K562 (cell line): ENCODE measurements at regions not wholly inside any gene's neighbourhood (a gene's known extent, or its start where the extent isn't known, plus 50 kb on each side); places are given as distances from the start of the nearest gene placed in this dataset.

Experiments
- ATAC-seq: fragments of 200-7000 bp; cut with Tn5 transposase; 3 replicates; pipeline ENCODE4 v1.9.1; 2020; ENCODE audit warnings: moderate library complexity
- BruUV-seq: library from RNA; stranded (reverse); fragments of 400-500 nt; replicated peaks from 2 replicates; lab custom pipeline; 2021; lab: Mats Ljungman, UMichigan
- CTCF ChIA-PET: fragments of 300-600 bp; formaldehyde crosslinking; extraction: SDS; loops from one replicate; lab custom pipeline; 2021; ENCODE audit warnings: low intra/inter-chr PET ratio; lab: Yijun Ruan, JAX
- POLR2A ChIA-PET: fragments of 300-600, 350-650 bp; sonication (Branson Sonifier 250); formaldehyde crosslinking; extraction: SDS; loops from one replicate; lab custom pipeline; 2021; ENCODE audit warnings: antibody characterized with exemption, inconsistent platforms; lab: Yijun Ruan, JAX
- DNase-seq, 4 experiments: peaks; one replicate each; pipeline versions ENCODE4 v3.0.0 to v3.0.0-alpha.2; 2011 to 2018; ENCODE audit warnings: low spot score in 3 of 4, mixed read lengths in 3 of 4; ENCODE audit errors: extremely low read depth in 1 of 4
- FAIRE-seq: peaks from 2 replicates; lab custom pipeline; 2011; peaks lifted over from hg19 to GRCh38; lab: Jason Lieb, UNC
- H2AFZ ChIP-seq: 2 replicates; pipeline ENCODE4 v1.6.0; 2011; ENCODE audit warnings: low read depth, low read length, control low read depth, inconsistent platforms
- H3K27ac ChIP-seq: fragments of 200-600 bp; 3 replicates; pipeline ENCODE4 v1.8.0; 2011; ENCODE audit warnings: low read depth, mild to moderate bottlenecking, control low read depth, inconsistent platforms, low read length, moderate library complexity, mixed read lengths; ENCODE audit errors: extremely low read depth
- H3K27me3 ChIP-seq, 2 experiments: fragments of 300-600 bp in 1 of 2; 2 replicates in 1 of 2; 3 replicates in 1 of 2; pipeline versions ENCODE4 v1.6.0 to v1.8.0; 2011; ENCODE audit warnings: inconsistent platforms in 2 of 2, low read length in 2 of 2, mild to moderate bottlenecking in 1 of 2, mixed read lengths in 1 of 2, moderate library complexity in 1 of 2; ENCODE audit not compliant: control insufficient read depth in 2 of 2, insufficient read depth in 2 of 2
- H3K36me3 ChIP-seq: fragments of 300-600 bp; 3 replicates; pipeline ENCODE4 v1.8.0; 2011; ENCODE audit warnings: mild to moderate bottlenecking, low read length, inconsistent platforms; ENCODE audit not compliant: control insufficient read depth, insufficient read depth
- H3K4me1 ChIP-seq, 2 experiments: fragments of 200-600 bp in 1 of 2; replicated peaks in 1 of 2; 2 replicates in 1 of 2; 3 replicates in 1 of 2; pipeline versions ENCODE4 v1.5.1 to v1.8.0; 2011; ENCODE audit warnings: inconsistent platforms in 2 of 2, low read length in 2 of 2, mild to moderate bottlenecking in 1 of 2, mixed read lengths in 1 of 2, moderate library complexity in 1 of 2; ENCODE audit not compliant: control insufficient read depth in 2 of 2, insufficient read depth in 2 of 2
- H3K4me2 ChIP-seq: 2 replicates; pipeline ENCODE4 v1.6.1; 2011; ENCODE audit warnings: low read length, control low read depth, inconsistent platforms, mixed read lengths; ENCODE audit not compliant: insufficient read depth
- H3K4me3 ChIP-seq: fragments of 200-600 bp; sonication (generic), shearing (Covaris generic); 2 replicates; pipeline ENCODE4 v1.5.1; 2016; ENCODE audit warnings: control low read depth, inconsistent platforms
- H3K79me2 ChIP-seq: fragments of 200-600 bp; 3 replicates; pipeline ENCODE4 v1.8.0; 2011; ENCODE audit warnings: low read length, inconsistent platforms; ENCODE audit not compliant: control insufficient read depth, insufficient read depth
- H3K9ac ChIP-seq, 2 experiments: 2 replicates each; pipeline versions ENCODE4 v1.6.0 to v1.6.1; 2011; ENCODE audit warnings: low read depth in 2 of 2, low read length in 2 of 2, control low read depth in 1 of 2, inconsistent platforms in 1 of 2, mild to moderate bottlenecking in 1 of 2, mixed read lengths in 1 of 2; ENCODE audit not compliant: insufficient read depth in 1 of 2
- H3K9me1 ChIP-seq: one replicate; pipeline ENCODE4 v1.6.0; 2011; ENCODE audit warnings: inconsistent platforms, mild to moderate bottlenecking, low read length, moderate library complexity; ENCODE audit not compliant: control insufficient read depth, insufficient read depth
- H3K9me3 ChIP-seq: replicated peaks from 2 replicates; pipeline ENCODE4 v1.5.1; 2011; ENCODE audit warnings: low read depth, low read length, inconsistent platforms; ENCODE audit not compliant: control insufficient read depth, insufficient read depth
- H4K20me1 ChIP-seq: replicated peaks from 2 replicates; pipeline ENCODE4 v1.6.1; 2011; ENCODE audit warnings: low read length, inconsistent platforms, mixed read lengths; ENCODE audit not compliant: control insufficient read depth, insufficient read depth
- CGGBP1 ChIP-seq: fragments of 250-450 bp; sonication (Bioruptor Pico); IDR thresholded peaks from 2 replicates; pipeline ENCODE4 v1.9.0; 2021; ENCODE audit warnings: mild to moderate bottlenecking
- KLF13 ChIP-seq: fragments of 450-650 bp; IDR thresholded peaks from 2 replicates; pipeline ENCODE4 v1.6.1; 2016; ENCODE audit warnings: missing genetic modification characterization, low read depth, mild to moderate bottlenecking, missing compliant biosample characterization, moderate library complexity, borderline replicate concordance
- MEF2A ChIP-seq: IDR thresholded peaks from 2 replicates; pipeline ENCODE4 v1.6.1; 2011; ENCODE audit warnings: low read depth, mild to moderate bottlenecking, low read length, moderate library complexity; ENCODE audit not compliant: control insufficient read depth
- NRF1 ChIP-seq, 2 experiments: fragments of 450-650 bp; IDR thresholded peaks in 1 of 2; conservative IDR thresholded peaks in 1 of 2; 2 replicates each; pipeline ENCODE4 v1.6.1; 2014; ENCODE audit warnings: mild to moderate bottlenecking in 2 of 2
- TCFL5 ChIP-seq: fragments of 250-450 bp; sonication (Bioruptor Pico); conservative IDR thresholded peaks from 2 replicates; pipeline ENCODE4 v1.6.1; 2021; ENCODE audit warnings: mild to moderate bottlenecking, moderate library complexity, matching md5 sums
- ZNF217 ChIP-seq: sonication (generic); formaldehyde crosslinking; IDR thresholded peaks from 2 replicates; pipeline ENCODE4 v1.8.0; 2022; ENCODE audit warnings: mild to moderate bottlenecking, missing genetic modification reagents
- ZNF445 ChIP-seq: fragments of 250-450 bp; sonication (Bioruptor Pico); IDR thresholded peaks from 2 replicates; pipeline ENCODE4 v1.4.0; 2020; ENCODE audit warnings: low read depth, mild to moderate bottlenecking, moderate library complexity
- ZNF449 ChIP-seq: fragments of 250-450 bp; sonication (Bioruptor Pico); IDR thresholded peaks from 2 replicates; pipeline ENCODE4 v1.8.0; 2022; ENCODE audit warnings: moderate library complexity, mild to moderate bottlenecking, inconsistent platforms
- WGBS: fragments of 100-300 bp; shearing (Covaris generic); methylation state at CpG from one replicate; pipeline ENCODE4 v1.1.6; 2016; ENCODE audit warnings: low coverage, mixed read lengths; ENCODE audit not compliant: insufficient coverage; ENCODE audit errors: missing lambda C conversion rate; 5-methylcytosine and 5-hydroxymethylcytosine counted together
- in situ Hi-C: fragments of 300-500 bp; cut with MboI; formaldehyde crosslinking; loops from 4 replicates; pipeline ENCODE4 v1.15.0; 2018; ENCODE audit warnings: inconsistent platforms, mixed read lengths
- intact Hi-C: fragments of 100-400 bp; cut with micrococcal nuclease; formaldehyde crosslinking; loops from 2 replicates; pipeline ENCODE4 v1.14.2; 2022

GRCh38 chr6:87807475-87807874, 105.4 kb upstream of the AKIRIN2 start:
- DNase-seq (no peak), FAIRE-seq (no peak), ATAC-seq (no peak)
- no peak overlapping the region for H3K4me3 ChIP-seq
- 0% methylated on average over 4 of the region's 4 CpGs for WGBS
- no peaks in the 10 kb centered on the region for H3K9me1 ChIP-seq
- H3K4me1 ChIP-seq: no peaks in the 10 kb centered on the region
- no peaks in the 10 kb centered on the region for H3K36me3 ChIP-seq
- no peak for TF ChIP-seq ZNF449 (CRISPR knock-in tag)
- TF ChIP-seq CGGBP1: no peak
- no peak for TF ChIP-seq TCFL5
- TF ChIP-seq ZNF445 (CRISPR knock-in tag): no peak
- no peak for TF ChIP-seq NRF1 (conservative IDR thresholded peaks at IDR 0.05 in 1 of 2, IDR thresholded peaks at IDR 0.05 in 1 of 2)
- TF ChIP-seq ZNF217 (CRISPR knock-in tag): no peak
- TF ChIP-seq KLF13 (tag): no peak
- no peak for TF ChIP-seq MEF2A
- no peak overlapping the region for H3K9ac ChIP-seq
- ChIA-PET CTCF (no interaction called here), POLR2A (interaction anchor here (0.9 to 1.2 kb wide), 2 partner anchors 7 to 9 kb away, joined by 3 to 6 read pairs; no protein-coding TSS in a partner anchor)
- no peak overlapping the region for H2AFZ ChIP-seq
- H4K20me1 ChIP-seq: no peaks in the 10 kb centered on the region; the same call in 1 of the 2 replicates
- H3K27ac ChIP-seq: no peak overlapping the region
- H3K27me3 ChIP-seq: peaks cover 12% of the 10 kb centered on the region in 2 experiments; a peak in 4 of 5 replicates
- in situ Hi-C loops (no loop called here), intact Hi-C loops (no loop called here)
- no peaks in the 10 kb centered on the region for H3K79me2 ChIP-seq
- no peaks in the 10 kb centered on the region for H3K9me3 ChIP-seq
- no peak overlapping the region for H3K4me2 ChIP-seq
- no TSS peak for BruUV-seq
